ENCODE measurements at regions not wholly inside any gene's neighbourhood (a gene's known extent, or its start where the extent isn't known, plus 50 kb on each side); places are given as distances from the start of the nearest gene placed in this dataset.

DNA sequence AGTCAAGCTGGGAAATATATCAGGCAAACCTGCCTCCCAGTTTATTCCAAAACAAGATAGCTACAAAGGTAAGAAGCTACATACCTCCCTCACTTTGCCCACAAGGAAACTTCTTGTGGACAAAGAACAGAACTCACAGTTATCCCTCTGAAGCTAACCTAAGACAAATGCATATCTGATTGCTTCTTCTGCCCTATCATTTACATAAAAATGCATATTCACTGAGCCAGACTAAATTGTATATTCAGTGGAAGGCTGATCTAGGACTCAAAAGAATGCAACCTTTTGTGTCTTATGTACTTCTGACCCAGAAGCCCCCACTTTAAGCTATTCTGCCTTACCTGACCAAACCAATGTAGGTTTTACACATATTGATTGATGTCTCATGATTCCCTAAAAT lies 276.8 kb downstream of the HTR1A start:
- no peaks in the 10 kb centered on the region for H3K79me1 ChIP-seq (ENCODE audit: insufficient read depth, low read depth, low read length, poor library complexity, severe bottlenecking)
- no peaks in the 10 kb centered on the region for H3K9me3 ChIP-seq (ENCODE audit: control insufficient read depth, low read depth, low read length)
- H2BK5ac ChIP-seq (ENCODE audit: insufficient read length, low read length) = no peak overlapping the region
- H3K4me2 ChIP-seq (ENCODE audit: insufficient read depth, insufficient read length, low read length) = no peak overlapping the region
- H3K27me3 ChIP-seq (ENCODE audit: insufficient read depth, low read length) = no peaks in the 10 kb centered on the region
- Mint-ChIP-seq H3K4me3 (no peak overlapping the region), H3K27me3 (ENCODE audit: low read depth) (no peaks in the 10 kb centered on the region), H3K4me1 (peaks cover 24 to 27% of the 10 kb centered on the region in 2 experiments), H3K9me3 (no peaks in the 10 kb centered on the region; a peak in 1 of 5 replicates), H3K36me3 (ENCODE audit: insufficient read depth in 1 of 3, low read depth in 3 of 3) (no peaks in the 10 kb centered on the region), H3K27ac (no peak overlapping the region)
- H2BK120ac ChIP-seq (ENCODE audit: low read depth, low read length, poor library complexity, severe bottlenecking) = no peak overlapping the region
- H3K4me1 ChIP-seq (ENCODE audit: insufficient read depth, low read length) = no peaks in the 10 kb centered on the region; the same call in 1 of the 2 replicates
- H4K8ac ChIP-seq (replicated peaks; ENCODE audit: insufficient read length, low read depth, low read length) = no peak overlapping the region
- no peak overlapping the region for H2BK20ac ChIP-seq (ENCODE audit: low read depth, low read length, poor library complexity, severe bottlenecking)
- no peaks in the 10 kb centered on the region for H3K79me2 ChIP-seq (ENCODE audit: insufficient read depth, low read length)
- no peaks in the 10 kb centered on the region for H3K23me2 ChIP-seq (ENCODE audit: insufficient read length, low read depth, low read length, poor library complexity, severe bottlenecking)
- no peak overlapping the region for H3K9ac ChIP-seq (ENCODE audit: extremely low read depth, insufficient read length, low read length)
- TF ChIP-seq, protein P1, sequence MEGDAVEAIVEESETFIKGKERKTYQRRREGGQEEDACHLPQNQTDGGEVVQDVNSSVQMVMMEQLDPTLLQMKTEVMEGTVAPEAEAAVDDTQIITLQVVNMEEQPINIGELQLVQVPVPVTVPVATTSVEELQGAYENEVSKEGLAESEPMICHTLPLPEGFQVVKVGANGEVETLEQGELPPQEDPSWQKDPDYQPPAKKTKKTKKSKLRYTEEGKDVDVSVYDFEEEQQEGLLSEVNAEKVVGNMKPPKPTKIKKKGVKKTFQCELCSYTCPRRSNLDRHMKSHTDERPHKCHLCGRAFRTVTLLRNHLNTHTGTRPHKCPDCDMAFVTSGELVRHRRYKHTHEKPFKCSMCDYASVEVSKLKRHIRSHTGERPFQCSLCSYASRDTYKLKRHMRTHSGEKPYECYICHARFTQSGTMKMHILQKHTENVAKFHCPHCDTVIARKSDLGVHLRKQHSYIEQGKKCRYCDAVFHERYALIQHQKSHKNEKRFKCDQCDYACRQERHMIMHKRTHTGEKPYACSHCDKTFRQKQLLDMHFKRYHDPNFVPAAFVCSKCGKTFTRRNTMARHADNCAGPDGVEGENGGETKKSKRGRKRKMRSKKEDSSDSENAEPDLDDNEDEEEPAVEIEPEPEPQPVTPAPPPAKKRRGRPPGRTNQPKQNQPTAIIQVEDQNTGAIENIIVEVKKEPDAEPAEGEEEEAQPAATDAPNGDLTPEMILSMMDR (conservative IDR thresholded peaks at IDR 0.05) = no peak
- H3K27ac ChIP-seq (ENCODE audit: insufficient read length, low read depth, low read length) = no peak overlapping the region
- DNase-seq = no peak
- no peak overlapping the region for H3T11ph ChIP-seq (ENCODE audit: low read length)
- no peak overlapping the region for H3K18ac ChIP-seq (ENCODE audit: insufficient read length, low read depth, low read length)
- H3K23ac ChIP-seq (ENCODE audit: insufficient read length, low read depth, low read length) = no peak overlapping the region
- no peak overlapping the region for H2AFZ ChIP-seq (ENCODE audit: low read length)
- H2BK12ac ChIP-seq (ENCODE audit: insufficient read length, low read depth, low read length) = no peak overlapping the region
- H3K56ac ChIP-seq (ENCODE audit: insufficient read length, low read depth, low read length) = no peak overlapping the region
- no peaks in the 10 kb centered on the region for H4K20me1 ChIP-seq (ENCODE audit: control insufficient read depth, insufficient read depth, insufficient read length)
- no peak overlapping the region for H3K14ac ChIP-seq (ENCODE audit: insufficient read depth, low read length)
- H4K5ac ChIP-seq (ENCODE audit: insufficient read length, low read depth, low read length) = no peak overlapping the region
- no peak overlapping the region for H2BK15ac ChIP-seq (ENCODE audit: low read depth, low read length)
- no peak overlapping the region for H2AK5ac ChIP-seq (ENCODE audit: insufficient read length, low read length)
- no peak overlapping the region for H4K91ac ChIP-seq (ENCODE audit: insufficient read length, low read depth, low read length)
- H3K4ac ChIP-seq (ENCODE audit: low read depth, low read length) = no peak overlapping the region

Data from H9 (cell line).